Osteocyte (in vitro differentiated cells): ENCODE measurements at regions not wholly inside any gene's neighbourhood (a gene's known extent, or its start where the extent isn't known, plus 50 kb on each side); places are given as distances from the start of the nearest gene placed in this dataset.

Experiments
- DNase-seq: peaks from one replicate; pipeline ENCODE4 v3.0.0; 2021; ENCODE audit warnings: mixed read lengths; ENCODE audit not compliant: unreplicated experiment; ENCODE audit errors: extremely low spot score
- H3K27ac Mint-ChIP-seq: one replicate; pipeline ENCODE4 v1.8.0; 2021; ENCODE audit warnings: mild to moderate bottlenecking, mixed read lengths; ENCODE audit not compliant: unreplicated experiment
- H3K27me3 Mint-ChIP-seq: one replicate; pipeline ENCODE4 v1.8.0; 2021; ENCODE audit warnings: mixed read lengths; ENCODE audit not compliant: unreplicated experiment
- H3K36me3 Mint-ChIP-seq: one replicate; pipeline ENCODE4 v1.8.0; 2021; ENCODE audit warnings: mixed read lengths; ENCODE audit not compliant: unreplicated experiment
- H3K4me1 Mint-ChIP-seq: one replicate; pipeline ENCODE4 v1.8.0; 2021; ENCODE audit warnings: mixed read lengths; ENCODE audit not compliant: unreplicated experiment
- H3K4me3 Mint-ChIP-seq: one replicate; pipeline ENCODE4 v1.8.0; 2021; ENCODE audit warnings: mild to moderate bottlenecking, moderate library complexity, mixed read lengths; ENCODE audit not compliant: unreplicated experiment
- H3K9me3 Mint-ChIP-seq: one replicate; pipeline ENCODE4 v1.8.0; 2021; ENCODE audit warnings: mixed read lengths; ENCODE audit not compliant: unreplicated experiment
- TF ChIP-seq, protein P1 (sequence below): fragments of 200-600 bp; sonication (generic); IDR thresholded peaks from 2 replicates; pipeline ENCODE4 v1.5.0; 2021; ENCODE audit warnings: antibody characterized with exemption, mild to moderate bottlenecking, moderate library complexity

GRCh38 chr13:103731959-103732358 lies 665.7 kb upstream of the SLC10A2 start:
- H3K27me3 Mint-ChIP-seq = no peaks in the 10 kb centered on the region
- no peaks in the 10 kb centered on the region for H3K36me3 Mint-ChIP-seq
- no peak overlapping the region for H3K27ac Mint-ChIP-seq
- no peaks in the 10 kb centered on the region for H3K4me1 Mint-ChIP-seq
- no peaks in the 10 kb centered on the region for H3K9me3 Mint-ChIP-seq
- TF ChIP-seq, protein P1, sequence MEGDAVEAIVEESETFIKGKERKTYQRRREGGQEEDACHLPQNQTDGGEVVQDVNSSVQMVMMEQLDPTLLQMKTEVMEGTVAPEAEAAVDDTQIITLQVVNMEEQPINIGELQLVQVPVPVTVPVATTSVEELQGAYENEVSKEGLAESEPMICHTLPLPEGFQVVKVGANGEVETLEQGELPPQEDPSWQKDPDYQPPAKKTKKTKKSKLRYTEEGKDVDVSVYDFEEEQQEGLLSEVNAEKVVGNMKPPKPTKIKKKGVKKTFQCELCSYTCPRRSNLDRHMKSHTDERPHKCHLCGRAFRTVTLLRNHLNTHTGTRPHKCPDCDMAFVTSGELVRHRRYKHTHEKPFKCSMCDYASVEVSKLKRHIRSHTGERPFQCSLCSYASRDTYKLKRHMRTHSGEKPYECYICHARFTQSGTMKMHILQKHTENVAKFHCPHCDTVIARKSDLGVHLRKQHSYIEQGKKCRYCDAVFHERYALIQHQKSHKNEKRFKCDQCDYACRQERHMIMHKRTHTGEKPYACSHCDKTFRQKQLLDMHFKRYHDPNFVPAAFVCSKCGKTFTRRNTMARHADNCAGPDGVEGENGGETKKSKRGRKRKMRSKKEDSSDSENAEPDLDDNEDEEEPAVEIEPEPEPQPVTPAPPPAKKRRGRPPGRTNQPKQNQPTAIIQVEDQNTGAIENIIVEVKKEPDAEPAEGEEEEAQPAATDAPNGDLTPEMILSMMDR = no peak
- no peak for DNase-seq
- H3K4me3 Mint-ChIP-seq = no peak overlapping the region

DNA sequence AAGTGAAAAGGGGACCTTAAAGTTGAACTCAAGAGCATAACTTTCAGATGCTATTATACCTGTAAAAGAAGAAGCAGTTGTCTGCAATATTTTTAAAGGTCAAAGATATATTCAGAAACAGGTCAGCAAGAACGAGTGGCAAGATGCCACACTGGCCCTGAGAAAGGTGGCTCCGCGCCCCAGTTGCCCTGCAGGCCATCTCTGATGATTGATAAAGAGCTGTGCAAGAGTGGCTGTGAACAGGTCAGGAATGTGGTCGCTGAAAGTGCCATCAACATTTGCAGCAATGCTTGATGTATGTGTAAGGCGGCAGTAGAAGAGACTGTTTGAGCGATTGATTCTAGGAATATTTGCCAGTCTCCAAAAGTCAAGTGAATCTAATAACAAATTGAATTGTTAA lies 664.2 kb upstream of the SLC10A2 start:
- Mint-ChIP-seq H3K4me1 (no peaks in the 10 kb centered on the region), H3K27me3 (no peaks in the 10 kb centered on the region), H3K9me3 (no peaks in the 10 kb centered on the region), H3K36me3 (no peaks in the 10 kb centered on the region), H3K27ac (no peak overlapping the region), H3K4me3 (no peak overlapping the region)
- DNase-seq = no peak
- TF ChIP-seq, protein P1 = no peak

- TF ChIP-seq, protein P1 = no peak
- Mint-ChIP-seq H3K27ac (no peak overlapping the region), H3K4me3 (no peak overlapping the region), H3K36me3 (no peaks in the 10 kb centered on the region), H3K4me1 (no peaks in the 10 kb centered on the region), H3K9me3 (no peaks in the 10 kb centered on the region), H3K27me3 (no peaks in the 10 kb centered on the region)
- DNase-seq = no peak
Measured at GRCh38 chr13:103726808-103727207, 660.6 kb upstream of the SLC10A2 start.

GRCh38 chr13:103716718-103717117 lies 650.5 kb upstream of the SLC10A2 start:
- H3K4me1 Mint-ChIP-seq = no peaks in the 10 kb centered on the region
- no peak for DNase-seq
- H3K9me3 Mint-ChIP-seq = no peaks in the 10 kb centered on the region
- no peak overlapping the region for H3K4me3 Mint-ChIP-seq
- no peaks in the 10 kb centered on the region for H3K27me3 Mint-ChIP-seq
- TF ChIP-seq, protein P1 = no peak
- H3K27ac Mint-ChIP-seq = no peak overlapping the region
- H3K36me3 Mint-ChIP-seq = no peaks in the 10 kb centered on the region

DNA sequence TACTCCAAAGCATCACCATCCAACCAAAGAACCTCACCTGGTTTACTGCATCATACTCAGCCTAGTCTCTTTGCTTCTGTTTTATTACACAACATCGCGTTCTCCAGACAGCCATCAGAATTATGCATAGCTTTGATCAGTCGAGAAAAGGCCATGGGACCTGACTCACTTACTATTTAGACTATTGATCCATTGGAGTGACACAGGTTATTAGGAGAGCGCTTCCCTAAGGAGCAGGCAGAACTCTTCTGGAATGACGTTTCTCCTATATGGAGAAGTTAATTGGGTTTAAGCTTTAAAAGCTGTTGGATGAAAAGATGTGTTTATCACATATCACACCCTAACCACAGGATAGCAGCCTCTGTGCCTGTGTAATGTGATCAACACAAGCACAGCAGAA lies 649.1 kb upstream of the SLC10A2 start:
- Mint-ChIP-seq H3K27me3 (no peaks in the 10 kb centered on the region), H3K27ac (no peak overlapping the region), H3K9me3 (no peaks in the 10 kb centered on the region), H3K36me3 (no peaks in the 10 kb centered on the region), H3K4me3 (no peak overlapping the region), H3K4me1 (no peaks in the 10 kb centered on the region)
- TF ChIP-seq, protein P1 = no peak
- no peak for DNase-seq
